BJ (cell line): ENCODE measurements at regions not wholly inside any gene's neighbourhood (a gene's known extent, or its start where the extent isn't known, plus 50 kb on each side); places are given as distances from the start of the nearest gene placed in this dataset.

Source experiments
- CTCF ChIA-PET: fragments of 350-600 bp; formaldehyde crosslinking; extraction: SDS; loops from one replicate; lab custom pipeline; 2021; ENCODE audit warnings: antibody characterized with exemption, inconsistent platforms; lab: Yijun Ruan, JAX
- POLR2A ChIA-PET: fragments of 300-600 bp; sonication (Branson Sonifier 250); formaldehyde crosslinking; extraction: SDS; loops from one replicate; lab custom pipeline; 2021; ENCODE audit warnings: antibody characterized with exemption; lab: Charles Lee
- DNase-seq: peaks from one replicate; pipeline ENCODE4 v3.0.0-alpha.2; 2011; ENCODE audit warnings: low read depth
- H3K27me3 ChIP-seq: 2 replicates; pipeline ENCODE4 v1.6.0; 2011; ENCODE audit warnings: low read length; ENCODE audit not compliant: control insufficient read depth, insufficient read depth
- H3K36me3 ChIP-seq: 2 replicates; pipeline ENCODE4 v1.5.1; 2011; ENCODE audit warnings: low read length; ENCODE audit not compliant: control insufficient read depth, insufficient read depth
- H3K4me3 ChIP-seq: 2 replicates; pipeline ENCODE4 v1.5.1; 2011; ENCODE audit warnings: low read depth, mild to moderate bottlenecking, control low read depth, low read length
- TF ChIP-seq, protein P1 (sequence below): IDR thresholded peaks from 2 replicates; pipeline ENCODE4 v1.5.1; 2011; ENCODE audit warnings: low read depth, mild to moderate bottlenecking, control low read depth, inconsistent platforms, low read length, moderate library complexity; ENCODE audit not compliant: insufficient read depth

- Histone ChIP-seq H3K27me3 (no peaks in the 10 kb centered on the region; the same call in 1 of the 2 replicates), H3K36me3 (no peaks in the 10 kb centered on the region), H3K4me3 (no peak overlapping the region)
- CTCF ChIA-PET = no interaction called here
- no peak for DNase-seq
- TF ChIP-seq, protein P1, sequence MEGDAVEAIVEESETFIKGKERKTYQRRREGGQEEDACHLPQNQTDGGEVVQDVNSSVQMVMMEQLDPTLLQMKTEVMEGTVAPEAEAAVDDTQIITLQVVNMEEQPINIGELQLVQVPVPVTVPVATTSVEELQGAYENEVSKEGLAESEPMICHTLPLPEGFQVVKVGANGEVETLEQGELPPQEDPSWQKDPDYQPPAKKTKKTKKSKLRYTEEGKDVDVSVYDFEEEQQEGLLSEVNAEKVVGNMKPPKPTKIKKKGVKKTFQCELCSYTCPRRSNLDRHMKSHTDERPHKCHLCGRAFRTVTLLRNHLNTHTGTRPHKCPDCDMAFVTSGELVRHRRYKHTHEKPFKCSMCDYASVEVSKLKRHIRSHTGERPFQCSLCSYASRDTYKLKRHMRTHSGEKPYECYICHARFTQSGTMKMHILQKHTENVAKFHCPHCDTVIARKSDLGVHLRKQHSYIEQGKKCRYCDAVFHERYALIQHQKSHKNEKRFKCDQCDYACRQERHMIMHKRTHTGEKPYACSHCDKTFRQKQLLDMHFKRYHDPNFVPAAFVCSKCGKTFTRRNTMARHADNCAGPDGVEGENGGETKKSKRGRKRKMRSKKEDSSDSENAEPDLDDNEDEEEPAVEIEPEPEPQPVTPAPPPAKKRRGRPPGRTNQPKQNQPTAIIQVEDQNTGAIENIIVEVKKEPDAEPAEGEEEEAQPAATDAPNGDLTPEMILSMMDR = no peak
- POLR2A ChIA-PET = no interaction called here
These were observed 192.1 kb upstream of the PDE1C start for GRCh38 chr7:32262315-32262714.

GRCh38 chr7:32259931-32260596 is 189.9 kb upstream of the PDE1C start:
- no peaks in the 10 kb centered on the region for H3K36me3 ChIP-seq
- CTCF ChIA-PET = no interaction called here
- TF ChIP-seq, protein P1 = no peak
- no peak overlapping the region for H3K4me3 ChIP-seq
- POLR2A ChIA-PET = no interaction called here
- DNase-seq = no peak
- no peaks in the 10 kb centered on the region; the same call in 1 of the 2 replicates for H3K27me3 ChIP-seq

- TF ChIP-seq, protein P1 = no peak
- Histone ChIP-seq H3K4me3 (no peak overlapping the region), H3K27me3 (no peaks in the 10 kb centered on the region), H3K36me3 (no peaks in the 10 kb centered on the region)
- DNase-seq = no peak
- POLR2A ChIA-PET = no interaction called here
- CTCF ChIA-PET = no interaction called here
These were observed 188.1 kb upstream of the PDE1C start for GRCh38 chr7:32258265-32258664.

DNA sequence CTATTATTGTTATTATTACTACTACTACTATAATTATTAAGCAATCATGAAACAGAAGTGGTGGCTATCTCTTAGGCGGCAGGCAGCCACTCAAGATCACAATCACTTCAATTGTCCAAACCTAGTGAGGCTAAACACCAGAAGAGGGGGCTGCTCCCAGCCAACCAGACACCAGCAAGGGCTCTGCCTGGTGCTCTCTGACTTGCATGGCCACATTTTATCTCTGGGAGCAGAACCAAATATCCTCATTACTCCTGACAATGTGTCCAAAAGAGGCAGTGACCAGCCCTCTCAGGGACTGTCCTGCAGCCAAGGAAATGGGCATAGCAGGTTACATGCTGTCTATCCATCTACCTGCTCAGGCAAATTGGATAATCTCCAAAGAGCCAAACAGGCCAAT is 187.4 kb upstream of the PDE1C start:
- ChIA-PET POLR2A (no interaction called here), CTCF (no interaction called here)
- TF ChIP-seq, protein P1 = no peak
- no peak for DNase-seq
- H3K4me3 ChIP-seq = no peak overlapping the region
- H3K27me3 ChIP-seq = no peaks in the 10 kb centered on the region
- no peaks in the 10 kb centered on the region for H3K36me3 ChIP-seq

DNA sequence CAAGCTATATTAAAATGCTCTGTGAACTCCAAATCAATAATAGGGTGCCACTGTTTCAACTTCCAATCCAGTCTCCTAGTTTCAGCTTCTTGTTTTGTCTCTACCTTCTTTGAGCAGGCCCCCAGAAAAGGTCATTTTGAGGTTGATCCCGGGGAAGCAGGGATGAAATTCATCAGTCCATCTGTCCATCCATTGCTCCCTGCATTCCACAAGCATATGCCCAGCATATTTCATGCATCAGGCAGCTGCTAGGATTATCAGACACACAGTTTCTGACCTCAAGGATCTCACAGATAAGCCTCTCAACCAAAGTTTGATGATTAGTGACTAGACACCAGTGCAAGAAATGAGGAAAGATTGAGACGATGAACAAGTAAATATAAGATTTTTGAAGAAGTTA is 186.6 kb upstream of the PDE1C start:
- TF ChIP-seq, protein P1 = no peak
- ChIA-PET CTCF (no interaction called here), POLR2A (no interaction called here)
- no peak overlapping the region for H3K4me3 ChIP-seq
- no peaks in the 10 kb centered on the region for H3K27me3 ChIP-seq
- no peaks in the 10 kb centered on the region for H3K36me3 ChIP-seq
- no peak for DNase-seq
